ENCODE measurements at regions not wholly inside any gene's neighbourhood (a gene's known extent, or its start where the extent isn't known, plus 50 kb on each side); places are given as distances from the start of the nearest gene placed in this dataset.

- DNase-seq: no peak
Measured at GRCh38 chr5:159385536-159385935, 55.2 kb upstream of the IL12B start.

DNA sequence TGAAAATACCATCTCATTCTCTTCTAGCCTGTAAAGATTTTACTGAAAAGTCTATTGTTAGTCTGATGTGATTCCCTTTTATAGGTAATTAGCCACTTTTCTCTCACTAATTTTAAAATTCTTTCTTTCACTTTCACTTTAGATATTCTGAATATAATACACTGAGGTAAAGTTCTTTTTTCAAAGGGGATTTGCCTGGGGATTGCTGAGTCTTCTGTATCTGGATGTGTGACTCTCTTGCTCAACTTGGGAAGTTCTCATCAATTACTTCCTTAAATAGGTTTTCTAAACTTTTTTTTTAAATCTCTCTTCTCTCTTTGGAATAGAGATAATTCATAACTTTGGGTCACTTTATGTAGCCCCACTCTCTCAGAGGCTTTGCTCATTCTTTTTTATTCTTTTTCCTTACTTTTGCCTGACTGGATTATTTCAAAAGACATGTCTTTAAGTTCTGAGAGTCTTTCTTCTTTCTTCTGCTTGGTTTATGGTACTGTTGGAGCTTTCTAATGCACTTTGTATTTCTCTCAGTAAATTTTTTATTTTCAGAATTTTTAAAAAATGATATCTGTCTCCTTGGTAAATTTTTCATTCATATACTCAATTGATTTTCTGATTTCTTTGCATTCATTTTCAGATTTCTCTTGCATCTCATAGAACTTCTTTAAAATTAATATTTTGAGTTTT, 55.9 kb upstream of the IL12B start:
- no peak for DNase-seq

GRCh38 chr5:159392871-159393270, 62.6 kb upstream of the IL12B start:
- DNase-seq: no peak

GRCh38 chr5:159393854-159394274, 63.6 kb upstream of the IL12B start:
- DNase-seq: no peak

- no peak for DNase-seq
Measured at GRCh38 chr5:159395202-159395601, 64.9 kb upstream of the IL12B start.

GRCh38 chr5:159398936-159399335, 68.6 kb upstream of the IL12B start:
- no peak for DNase-seq

- no peak for DNase-seq
Measured at GRCh38 chr5:159400476-159400875, 70.2 kb upstream of the IL12B start.

DNA sequence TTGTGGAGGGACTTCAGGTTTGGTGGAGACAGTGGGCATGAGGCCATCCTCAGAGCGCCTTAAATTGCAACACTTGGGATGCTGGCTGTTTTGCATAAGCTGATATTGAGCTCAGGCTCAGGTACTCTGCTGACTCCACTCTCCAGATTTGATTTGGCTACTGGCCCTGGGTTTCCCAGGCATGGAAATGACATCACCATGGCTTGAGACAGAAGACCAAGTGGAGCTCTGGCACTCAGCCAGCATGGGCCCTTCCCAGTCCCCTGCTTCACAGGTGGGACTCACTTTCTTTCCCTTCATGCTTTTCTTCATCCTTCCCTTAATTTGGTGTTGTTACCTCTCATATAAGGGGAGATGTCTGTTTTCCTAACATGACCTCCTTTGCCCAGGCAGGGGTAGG, 72.0 kb upstream of the IL12B start:
- no peak for DNase-seq

DNA sequence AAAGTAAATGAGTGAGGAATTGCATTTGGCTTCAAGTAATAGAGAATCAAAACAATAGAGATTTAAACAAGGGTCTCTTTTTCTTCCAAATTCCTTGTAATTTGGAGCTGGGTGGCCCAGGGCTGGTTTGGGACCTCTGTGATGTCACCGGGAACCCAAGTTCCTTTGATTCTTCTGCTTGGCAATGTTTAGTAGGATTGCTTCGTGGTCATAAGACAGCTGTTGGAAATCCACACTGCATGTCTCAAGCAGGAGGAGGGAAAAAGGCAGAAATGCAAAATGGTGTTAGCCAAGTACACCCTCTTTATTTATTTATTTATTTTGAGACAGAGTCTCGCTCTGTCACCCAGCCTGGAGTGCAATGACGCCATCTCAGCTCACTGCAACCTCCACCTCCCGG, 72.6 kb upstream of the IL12B start:
- no peak for DNase-seq

- DNase-seq: no peak
Measured at GRCh38 chr5:159403906-159404681, 73.8 kb upstream of the IL12B start.

DNA sequence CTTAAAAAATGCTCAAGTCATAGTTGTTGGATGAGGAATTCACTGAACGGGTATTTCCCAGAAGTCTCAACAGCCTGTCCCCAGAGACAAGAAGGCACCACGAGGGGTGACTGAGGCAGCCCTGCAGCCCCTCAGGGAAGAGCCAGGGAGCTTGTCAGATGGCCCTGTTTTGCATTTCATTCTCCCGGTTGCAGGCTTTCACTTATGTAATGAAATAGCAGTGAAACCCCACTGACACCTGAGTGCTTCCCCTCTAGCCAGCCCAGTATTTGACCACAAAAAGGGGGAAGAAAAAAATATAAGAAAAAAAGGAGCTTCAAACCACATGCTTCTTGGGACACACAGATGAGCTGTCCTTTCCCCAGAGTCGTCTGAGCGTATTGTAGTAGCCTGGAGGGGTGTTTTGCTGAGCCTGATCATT, 75.3 kb upstream of the IL12B start:
- no peak for DNase-seq

GRCh38 chr5:159406571-159406970, 76.3 kb upstream of the IL12B start:
- DNase-seq: no peak

DNA sequence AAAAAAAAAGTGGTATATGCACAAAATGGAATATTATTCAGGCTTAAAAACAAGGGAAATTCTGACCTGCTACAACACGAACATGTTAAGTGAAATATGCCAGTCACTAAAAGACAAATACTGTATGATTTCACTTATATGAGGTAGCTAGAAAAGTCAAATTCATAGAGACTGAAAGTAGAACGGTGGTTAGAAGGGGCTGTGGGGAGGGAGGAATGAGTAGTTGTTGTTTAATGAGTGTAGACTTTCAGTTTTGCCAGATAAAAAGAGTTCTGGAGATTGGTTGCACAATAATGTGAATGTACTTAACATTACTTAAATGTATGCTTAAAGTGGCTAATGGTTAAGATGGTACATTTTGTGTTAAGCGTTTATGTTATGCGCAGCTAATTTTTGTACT, 79.5 kb upstream of the IL12B start:
- DNase-seq: no peak

DNA sequence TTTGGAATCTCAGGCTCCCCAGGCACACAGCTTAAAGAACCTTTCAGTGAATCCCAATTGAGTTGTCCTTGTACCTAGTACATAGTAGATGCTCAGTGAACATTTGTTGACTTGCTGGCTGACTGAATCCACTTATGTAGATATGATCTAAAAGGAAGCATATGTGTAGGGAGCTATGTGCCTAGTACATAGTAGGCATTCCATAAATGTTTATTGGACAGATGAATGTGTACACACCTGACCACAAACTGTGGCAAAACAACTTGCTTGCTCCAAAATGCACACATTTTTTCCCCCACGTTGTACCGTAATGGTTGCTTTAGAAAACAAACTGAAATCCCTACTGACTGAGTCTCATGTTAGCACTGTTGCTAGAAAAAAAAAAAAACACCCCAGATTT, 80.2 kb upstream of the IL12B start:
- no peak for DNase-seq

- no peak for DNase-seq
Measured at GRCh38 chr5:159411115-159411514, 80.8 kb upstream of the IL12B start.

- DNase-seq: no peak
Measured at GRCh38 chr5:159412284-159413046, 82.2 kb upstream of the IL12B start.

GRCh38 chr5:159414021-159414420, 83.7 kb upstream of the IL12B start:
- no peak for DNase-seq

DNA sequence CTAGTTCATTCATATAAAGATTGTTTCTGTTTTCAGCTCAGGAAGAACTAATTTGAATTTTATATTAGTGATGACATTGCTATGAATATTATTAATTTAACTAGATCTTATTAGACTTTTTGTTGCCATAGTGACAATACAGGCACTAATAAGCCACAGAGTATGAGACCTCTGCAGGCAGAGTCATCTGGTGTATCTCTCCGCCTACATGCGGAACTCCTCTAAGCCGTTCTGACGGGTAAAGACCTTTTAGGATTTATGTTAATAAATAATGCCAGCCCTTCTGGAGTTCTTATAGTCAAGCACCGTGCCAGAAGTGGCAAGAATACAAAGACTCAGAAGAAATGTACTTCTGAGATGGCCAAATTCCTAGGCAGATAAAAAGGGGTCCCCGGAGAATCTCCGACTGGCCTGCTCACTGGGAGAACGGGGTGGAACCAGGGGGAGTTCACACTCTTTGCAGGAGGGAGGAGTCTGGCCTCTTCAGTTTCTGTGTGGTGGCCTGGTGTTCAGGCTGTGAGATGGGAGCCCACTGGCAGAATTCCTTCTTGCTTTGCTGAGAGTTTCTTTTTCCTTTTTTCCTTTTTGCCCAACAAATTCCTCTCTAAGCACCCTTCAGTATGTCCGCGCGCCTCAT, 85.1 kb upstream of the IL12B start:
- DNase-seq: no peak

DNA sequence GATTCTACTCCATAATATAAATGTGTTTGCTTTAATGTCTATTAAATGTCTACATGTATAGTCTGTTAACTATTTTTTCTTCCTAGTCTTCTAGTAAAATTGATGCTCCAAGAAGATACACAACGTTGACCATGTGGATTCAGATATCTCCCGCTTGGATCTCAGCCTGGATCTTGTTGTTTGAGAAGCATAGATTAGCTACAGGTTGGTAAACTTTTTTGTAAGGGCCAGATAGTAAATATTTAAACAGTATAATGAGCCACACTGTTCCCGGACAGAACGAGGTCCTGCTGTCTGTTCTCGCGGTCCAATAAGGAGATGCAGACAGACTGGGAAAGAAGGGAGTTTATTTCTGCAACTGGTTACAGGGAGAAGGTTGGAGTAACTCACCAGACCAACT, 86.2 kb upstream of the IL12B start:
- no peak for DNase-seq

- DNase-seq: no peak
Measured at GRCh38 chr5:159417170-159417569, 86.9 kb upstream of the IL12B start.

DNA sequence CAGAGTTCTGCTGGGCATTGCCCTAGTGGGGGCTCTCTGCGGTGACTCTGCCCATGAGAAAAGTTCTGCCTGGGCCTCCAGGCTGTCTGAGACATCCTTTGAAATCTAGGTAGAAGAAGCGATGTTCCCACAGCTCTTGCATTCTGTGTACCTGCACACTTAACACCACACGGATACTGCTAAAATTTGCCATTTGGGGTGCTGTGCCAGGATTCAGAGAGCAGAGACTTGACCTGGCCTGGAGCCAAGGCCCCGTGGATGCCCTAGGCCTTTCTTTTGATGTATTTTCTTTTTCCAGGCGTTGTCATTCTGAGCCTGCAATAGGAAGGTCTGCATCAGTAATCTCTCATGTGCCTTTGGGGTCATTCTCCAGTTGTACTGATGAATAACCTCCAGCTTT, 89.3 kb upstream of the IL12B start:
- DNase-seq: no peak

DNA sequence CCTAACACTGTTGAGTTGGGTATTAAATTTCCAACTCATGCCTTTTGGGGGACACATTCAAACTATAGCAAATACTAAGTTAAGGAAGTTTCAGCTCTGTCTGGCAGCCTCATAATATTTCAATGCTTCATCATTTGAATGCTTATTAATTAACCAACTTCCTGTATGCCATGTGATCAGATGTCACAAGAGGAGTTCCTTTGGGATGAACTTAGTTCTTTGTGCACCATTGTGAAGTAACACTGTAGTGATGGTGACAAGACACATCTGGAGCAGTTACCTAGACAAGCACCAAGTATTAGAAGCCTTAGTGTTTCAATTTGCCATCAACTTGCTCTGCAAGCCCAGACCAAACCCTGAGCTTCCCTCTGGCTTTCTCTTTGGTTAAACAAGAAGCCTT, 90.7 kb upstream of the IL12B start:
- DNase-seq: no peak

GRCh38 chr5:159422361-159422760, 92.1 kb upstream of the IL12B start:
- no peak for DNase-seq

Measured in NCI-H2081 treated with DMSO at 0.1 percent for 48 hours (cell line).